Left hindlimb (tissue), 1 donor: ENCODE measurements at regions not wholly inside any gene's neighbourhood (a gene's known extent, or its start where the extent isn't known, plus 50 kb on each side); places are given as distances from the start of the nearest gene placed in this dataset.
"Not testable (repeated sequence)": the region's sequence is repeated elsewhere in the genome, so short reads cannot be mapped to it uniquely, and the experiment has no call there.

Experiments used
- DNase-seq: peaks from one replicate; pipeline ENCODE4 v3.0.0-alpha.2; 2018

DNA sequence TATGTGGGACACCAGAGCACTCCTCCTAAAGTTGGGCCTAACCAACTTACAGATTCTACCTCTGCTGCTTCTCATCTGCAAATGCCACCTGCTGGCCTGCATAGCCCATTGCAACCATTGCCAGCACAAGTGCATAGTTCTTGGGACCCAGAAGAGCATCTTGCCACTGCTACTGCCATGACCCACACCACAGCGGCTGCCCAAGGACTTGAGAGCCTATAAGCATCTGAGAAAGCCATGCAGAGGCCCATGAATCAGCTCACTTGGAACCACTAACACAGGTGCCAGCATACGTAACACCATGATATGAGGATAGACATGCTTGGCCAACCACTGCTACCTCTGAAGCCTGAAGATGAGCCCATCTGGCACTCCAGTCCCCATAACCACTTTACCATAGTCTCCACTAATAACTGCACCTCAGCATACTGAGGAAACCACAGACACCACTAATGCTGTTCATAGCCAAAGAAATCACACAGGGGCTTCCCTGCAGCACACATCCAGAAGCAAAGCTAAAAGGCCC, 258.1 kb upstream of the AGTR2 start:
- DNase-seq: no peak

DNA sequence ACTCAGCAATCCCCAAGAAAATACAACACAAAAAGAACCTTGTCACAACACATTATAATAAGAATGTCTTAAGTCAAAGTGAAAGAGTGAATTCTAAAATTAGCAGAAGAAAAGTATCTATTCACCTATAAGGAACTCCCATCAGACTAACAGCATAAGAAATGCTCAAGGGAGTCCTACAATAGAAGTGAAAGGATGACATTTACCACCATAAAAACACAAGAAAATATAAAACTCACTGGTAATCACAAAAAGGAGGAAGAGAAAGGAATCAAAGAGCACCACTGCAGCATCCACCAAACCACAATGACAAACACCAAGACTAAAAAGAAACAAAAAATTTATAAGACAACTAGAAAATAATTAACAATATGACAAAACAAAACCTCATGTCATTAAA, 257.0 kb upstream of the AGTR2 start:
- DNase-seq: no peak

DNA sequence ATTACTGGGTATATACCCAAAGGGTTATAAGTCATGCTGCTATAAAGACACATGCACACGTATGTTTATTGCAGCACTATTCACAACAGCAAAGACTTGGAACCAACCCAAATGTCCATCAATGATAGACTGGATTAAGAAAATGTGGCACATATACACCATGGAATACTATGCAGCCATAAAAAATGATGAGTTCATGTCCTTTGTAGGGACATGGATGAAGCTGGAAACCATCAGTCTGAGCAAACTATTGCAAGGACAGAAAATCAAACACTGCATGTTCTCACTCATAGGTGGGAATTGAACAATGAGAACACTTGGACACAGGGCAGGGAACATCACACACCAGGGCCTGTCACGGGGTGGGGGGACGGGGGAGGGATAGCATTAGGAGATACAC, 254.9 kb upstream of the AGTR2 start:
- DNase-seq: not testable (repeated sequence)

DNA sequence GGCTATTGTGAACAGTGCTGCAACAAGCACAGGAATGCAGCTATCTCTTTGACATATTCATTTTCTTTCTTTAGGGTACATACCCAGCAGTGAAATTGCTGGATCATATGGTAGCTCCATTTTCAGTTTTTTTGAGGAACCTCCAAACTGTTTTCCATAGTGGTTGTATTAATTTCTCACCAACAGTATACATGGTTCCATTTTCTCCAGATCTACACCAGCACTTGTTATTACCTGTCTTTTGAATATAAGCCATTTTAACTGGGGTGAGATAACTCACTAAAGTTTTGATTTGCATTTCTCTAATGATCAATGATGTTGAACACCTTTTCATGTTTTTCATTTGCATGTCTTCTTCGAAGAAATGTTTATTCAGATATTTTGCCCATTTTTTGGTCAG, 241.1 kb upstream of the AGTR2 start:
- no peak for DNase-seq

DNA sequence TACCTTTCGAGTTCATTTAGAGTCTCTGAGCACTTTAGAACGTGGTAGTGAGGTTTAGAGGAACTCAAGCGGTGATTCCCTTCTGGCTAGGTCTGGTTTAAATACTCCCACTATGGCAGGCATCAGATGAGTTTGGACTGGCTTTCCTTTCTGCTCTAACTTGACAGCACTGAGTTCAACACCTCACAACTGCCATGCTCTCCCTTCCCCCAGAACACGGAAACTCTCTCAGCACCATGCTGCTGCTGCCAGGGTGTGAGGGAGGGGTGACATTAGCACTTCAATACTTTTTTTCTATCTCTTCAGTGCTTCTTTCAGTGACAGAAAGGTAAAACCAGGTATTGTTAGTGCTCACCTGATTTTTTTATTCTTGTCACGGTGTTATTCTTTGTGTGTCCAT, 234.5 kb upstream of the AGTR2 start:
- DNase-seq: no peak

DNA sequence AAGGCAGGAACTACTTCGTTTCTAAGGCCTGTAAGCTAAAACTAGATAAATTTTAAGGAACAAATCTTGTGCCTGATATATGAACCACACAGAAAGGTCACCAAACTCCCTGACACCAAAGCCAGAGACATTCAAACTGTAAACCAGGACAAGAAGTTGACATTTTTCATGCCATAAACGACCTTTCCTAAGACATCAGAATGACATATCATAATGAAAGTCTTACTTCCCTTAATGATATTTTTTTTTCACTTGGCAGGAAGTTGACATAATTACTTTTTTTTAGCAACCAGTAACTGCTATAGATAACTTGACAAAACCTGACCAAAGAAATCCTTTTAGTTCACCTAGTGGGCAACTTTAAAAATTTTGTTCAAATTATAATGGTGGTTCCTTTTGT, 231.5 kb upstream of the AGTR2 start:
- no peak for DNase-seq

DNA sequence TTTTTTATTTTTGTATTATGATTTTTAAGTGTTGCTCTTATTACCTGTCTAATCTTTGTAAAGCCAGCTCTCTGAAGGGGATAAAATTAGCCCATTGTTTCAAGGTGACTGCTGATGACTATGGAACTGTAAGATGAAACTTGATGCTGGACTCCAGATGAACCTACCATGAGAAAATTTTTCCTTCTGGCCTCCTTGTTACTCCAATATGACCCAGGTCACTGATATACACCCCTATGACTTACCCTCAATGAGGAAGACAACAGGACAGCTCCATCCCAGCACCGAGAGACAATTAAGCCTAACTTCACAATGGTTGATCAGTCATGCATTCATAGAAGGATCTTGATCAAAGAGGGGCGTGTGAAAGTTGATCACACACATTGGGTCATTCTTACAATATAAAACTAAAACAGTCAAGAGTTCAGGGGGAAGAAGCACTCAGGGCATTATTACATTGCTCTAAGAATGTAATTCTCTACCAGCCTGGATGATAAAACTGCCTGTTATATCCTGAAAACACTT, 230.8 kb upstream of the AGTR2 start:
- no peak for DNase-seq

DNA sequence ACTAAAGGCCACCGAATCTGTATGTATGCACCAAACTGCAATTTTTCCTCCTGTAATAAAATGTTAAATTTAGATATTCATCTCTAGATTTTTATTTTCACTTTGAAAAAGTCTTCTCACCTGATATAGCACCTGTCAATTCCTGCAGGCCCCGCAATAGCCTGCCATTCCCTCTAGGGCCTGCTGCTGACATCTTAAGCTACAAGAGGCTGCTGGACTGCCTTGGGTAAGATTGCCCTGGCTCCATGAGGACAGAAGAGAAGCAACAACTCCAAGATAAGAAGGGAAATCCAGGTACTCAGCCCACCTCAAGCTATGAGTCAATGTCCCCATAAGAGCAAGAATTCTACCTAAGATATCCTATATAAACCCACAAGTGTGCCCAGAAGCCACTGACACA, 230.2 kb upstream of the AGTR2 start:
- no peak for DNase-seq

DNA sequence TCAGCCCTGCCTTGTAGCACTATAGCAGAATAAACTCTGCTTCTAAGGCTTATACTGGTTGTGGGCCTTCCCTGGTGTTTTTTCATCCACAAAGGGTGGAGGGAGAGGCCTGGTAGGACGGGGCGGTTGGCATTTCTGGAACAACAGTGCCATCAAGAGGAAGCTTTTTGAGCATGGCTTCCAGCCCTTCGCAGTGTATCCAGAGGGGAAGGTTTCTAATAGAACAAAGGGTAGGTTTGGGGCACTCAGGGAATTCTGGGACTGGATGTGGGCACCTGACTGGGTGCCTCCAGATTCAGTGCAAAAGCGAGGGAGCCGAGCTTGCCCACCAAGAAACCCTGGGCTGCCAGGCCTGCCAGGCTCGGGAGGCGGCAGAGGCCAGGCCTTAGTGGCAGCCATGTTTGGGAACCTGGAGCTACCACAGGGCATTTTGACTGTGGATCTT, 229.6 kb upstream of the AGTR2 start:
- DNase-seq: no peak

DNA sequence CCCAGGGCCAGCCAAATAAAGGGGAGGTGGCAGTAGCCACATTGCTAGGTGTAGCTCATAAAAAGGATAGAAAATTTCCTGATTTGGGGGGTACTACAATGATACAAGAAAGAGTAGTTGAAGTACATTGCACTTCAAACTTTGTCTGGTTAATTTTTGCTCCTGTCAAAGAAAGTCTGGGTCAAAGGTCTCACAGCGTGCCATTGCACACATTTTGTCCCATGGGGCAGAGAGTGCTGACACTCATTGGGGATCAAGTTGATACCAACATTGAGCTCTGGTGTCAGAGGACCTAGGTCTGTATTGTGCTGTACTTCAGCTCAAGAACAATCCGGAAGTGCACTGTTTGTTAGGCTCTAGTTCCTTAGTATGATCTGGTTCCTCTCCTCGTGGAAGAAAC, 229.2 kb upstream of the AGTR2 start:
- DNase-seq: no peak

DNA sequence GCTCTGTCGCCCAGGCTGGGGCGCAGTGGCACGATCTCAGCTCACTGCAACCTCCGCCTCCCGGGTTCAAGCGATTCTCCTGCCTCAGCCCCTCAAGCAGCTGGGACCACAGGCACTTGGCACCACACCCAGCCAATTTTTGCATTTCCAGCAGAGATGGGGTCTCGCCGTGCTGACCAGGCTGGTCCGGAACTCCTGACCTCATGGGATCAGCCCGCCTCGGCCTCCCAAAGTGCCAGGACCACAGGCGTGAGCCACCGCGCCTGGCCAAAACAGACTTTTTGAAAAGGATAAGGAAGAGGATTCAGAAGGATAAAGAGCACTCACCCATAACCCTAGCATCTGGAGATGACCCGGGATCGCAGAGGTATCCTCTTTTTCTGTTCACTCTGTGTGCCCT, 224.5 kb upstream of the AGTR2 start:
- DNase-seq: no peak

DNA sequence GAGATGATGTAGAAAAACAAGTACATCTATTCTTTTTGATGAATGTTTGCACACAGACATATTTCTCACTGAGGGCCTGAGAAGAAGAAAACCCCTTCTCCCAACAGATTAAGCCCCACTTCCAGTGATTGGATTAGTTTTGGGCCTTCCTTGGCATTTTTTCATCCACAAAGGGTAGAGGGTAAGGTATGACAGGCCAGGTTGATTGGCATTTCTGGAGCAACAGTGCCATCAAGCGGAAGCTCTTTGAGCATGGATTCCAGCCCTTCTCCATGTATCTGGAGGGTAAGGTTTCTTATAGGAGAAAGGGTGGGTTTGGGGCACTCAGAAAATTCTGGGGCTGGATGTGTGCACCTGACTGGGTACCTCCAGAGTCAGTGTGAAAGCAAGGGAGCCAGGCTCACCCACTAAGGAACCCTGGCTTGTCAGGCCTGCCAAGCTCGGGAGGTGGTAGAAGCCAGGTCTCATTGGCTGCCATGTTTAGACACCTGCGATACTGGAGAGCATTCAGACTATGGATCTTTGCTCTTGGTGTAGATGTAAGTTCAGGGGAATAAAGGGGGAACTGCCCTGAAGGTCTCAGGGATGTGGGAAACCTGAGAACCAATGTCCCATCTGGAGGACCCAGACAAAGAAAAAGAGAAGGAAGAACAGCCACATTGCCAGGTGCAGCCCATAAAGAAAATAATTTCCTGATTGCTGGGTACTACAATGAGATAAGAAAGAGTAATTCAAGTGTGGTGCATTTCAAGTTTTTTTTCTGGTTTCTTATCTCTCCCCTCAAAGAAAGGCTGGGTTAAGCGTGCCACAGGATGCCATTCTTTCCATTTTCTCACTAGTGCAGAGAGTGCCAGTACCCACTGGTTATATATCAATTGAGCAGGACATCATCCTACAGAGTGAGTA, 222.3 kb upstream of the AGTR2 start:
- no peak for DNase-seq

DNA sequence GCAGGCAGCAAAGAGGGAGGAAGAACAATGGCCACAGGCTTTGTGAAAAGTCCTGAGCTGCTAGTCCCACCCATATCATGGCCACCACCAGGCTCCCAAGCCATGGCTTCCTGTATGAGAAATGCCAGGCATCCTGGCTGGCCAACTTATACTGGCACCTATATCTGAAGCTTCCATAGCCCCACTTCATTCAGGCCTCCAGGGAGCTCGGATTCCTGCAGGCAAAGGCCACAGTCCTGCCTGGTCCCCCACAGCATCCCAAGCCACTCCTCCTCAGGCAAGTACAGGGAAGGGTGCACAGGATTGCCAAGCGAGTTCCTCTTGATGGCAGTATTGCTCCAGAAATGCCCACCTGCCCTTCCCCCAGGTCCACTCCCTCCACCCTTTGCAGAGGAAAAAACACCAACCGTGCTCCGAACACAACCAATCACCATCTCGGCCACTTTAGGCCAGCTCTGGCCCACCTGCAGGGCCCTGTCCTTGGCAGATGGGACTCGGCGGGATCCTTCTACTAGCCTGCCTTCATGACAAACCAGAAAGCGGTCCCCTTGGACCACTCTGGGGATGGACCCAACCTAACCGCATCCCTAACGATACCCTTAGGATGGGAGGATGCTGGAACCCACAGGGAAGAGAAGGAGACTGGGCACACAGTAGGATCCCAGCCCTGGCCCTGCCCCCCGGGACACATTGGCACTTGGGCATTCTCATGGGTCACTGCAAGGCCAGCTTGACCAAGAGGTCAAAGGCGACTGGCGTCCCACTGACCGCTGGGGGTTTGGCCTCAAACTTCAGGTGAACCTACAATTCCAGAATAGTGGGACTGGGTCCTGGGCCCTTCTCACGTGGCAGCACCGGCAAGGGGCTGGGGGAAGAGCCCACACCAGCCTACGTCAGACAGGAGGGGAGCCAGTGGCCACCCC, 220.4 kb upstream of the AGTR2 start:
- no peak for DNase-seq

DNA sequence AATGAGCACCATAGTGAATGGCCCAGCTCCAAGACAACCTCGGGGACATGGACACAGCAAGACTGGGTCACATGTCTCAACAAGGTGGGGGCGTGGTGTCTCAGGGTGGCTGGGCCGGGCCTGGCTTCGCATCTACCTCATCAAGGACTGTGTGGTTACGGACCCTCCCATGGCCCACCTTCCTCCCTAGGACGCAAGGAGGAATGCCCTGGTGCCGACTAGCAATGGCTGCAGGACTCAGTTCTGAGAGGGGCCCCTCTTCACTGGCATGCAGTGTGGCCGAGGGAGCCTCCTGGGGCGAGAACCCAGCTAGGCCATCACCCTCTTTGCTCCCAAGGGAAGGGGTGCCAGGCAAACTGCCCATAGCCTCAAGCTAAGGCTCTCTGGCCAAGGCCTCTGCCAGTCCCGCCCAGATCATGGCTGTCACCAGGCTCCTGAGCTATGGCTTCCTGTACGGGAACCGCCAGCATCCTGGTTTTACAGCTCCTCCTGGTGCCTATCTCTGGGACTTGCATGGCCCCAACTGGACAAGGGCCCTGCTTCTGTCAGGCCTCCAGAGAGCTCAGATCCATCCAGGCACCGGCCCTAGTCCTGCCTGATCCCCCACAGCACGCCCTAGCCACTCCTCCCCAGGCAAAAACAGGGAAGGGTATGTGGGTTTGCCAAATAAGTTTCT, 218.0 kb upstream of the AGTR2 start:
- DNase-seq: no peak

DNA sequence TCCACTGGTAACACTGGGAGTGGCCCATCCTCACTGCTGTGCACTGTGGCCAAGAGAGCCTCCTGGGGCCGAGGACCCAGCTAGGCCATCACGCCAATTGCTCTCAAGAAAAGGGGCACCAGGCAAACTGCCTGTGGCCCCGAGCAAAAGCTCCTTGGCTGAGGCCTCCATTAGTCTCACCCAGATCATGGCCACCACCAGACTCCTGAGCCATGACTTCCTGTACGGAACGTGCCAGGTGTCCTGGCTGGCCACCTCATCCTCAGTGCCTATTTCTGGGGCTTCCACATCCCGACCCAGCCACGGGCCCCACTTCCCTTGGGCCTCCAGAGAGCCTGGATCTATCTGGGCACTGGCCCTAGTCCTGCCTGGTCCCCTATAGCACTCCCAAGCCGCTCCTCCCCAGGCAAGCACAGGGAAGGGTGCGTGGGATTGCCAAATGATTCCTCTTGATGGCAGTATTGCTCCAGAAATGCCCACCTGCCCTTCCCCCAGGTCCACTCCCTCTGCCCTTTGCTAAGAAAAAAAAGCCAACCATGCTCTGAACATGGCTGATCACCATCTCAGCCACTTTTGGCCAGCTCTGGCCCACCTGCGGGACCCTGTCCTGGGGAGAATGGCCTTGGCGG, 212.6 kb upstream of the AGTR2 start:
- no peak for DNase-seq

DNA sequence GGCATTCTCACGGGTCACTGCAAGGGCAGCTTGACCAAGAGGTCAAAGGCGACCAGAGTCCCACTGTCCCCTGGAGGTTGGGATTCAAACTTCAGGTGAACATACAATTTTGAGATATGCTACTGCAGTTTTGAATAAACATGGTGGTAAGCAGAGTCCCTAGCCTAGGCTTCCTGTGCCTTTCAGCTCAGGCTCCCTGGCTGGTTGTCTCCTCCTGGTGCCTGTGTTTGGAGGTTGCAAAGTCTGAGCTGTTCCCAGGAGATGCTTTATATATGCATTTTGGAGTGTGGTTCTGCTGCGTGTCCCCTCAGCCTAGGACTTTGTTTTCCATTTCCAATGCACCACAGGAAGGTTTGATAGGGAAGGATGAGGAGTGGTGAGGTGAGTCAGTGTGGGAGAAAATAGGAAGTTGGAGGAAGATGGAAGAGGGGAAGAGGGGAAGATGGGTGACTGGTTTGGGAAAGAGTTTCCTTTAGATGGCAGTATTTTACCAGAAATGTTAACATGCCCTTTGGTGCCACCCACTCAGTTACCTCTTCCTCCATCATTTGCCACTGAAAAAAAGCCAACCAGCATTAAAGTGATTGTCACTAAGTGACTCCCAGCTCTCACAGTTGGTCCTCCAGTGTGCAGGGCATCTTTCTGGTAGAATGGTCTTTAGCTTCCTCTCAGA, 211.7 kb upstream of the AGTR2 start:
- no peak for DNase-seq

DNA sequence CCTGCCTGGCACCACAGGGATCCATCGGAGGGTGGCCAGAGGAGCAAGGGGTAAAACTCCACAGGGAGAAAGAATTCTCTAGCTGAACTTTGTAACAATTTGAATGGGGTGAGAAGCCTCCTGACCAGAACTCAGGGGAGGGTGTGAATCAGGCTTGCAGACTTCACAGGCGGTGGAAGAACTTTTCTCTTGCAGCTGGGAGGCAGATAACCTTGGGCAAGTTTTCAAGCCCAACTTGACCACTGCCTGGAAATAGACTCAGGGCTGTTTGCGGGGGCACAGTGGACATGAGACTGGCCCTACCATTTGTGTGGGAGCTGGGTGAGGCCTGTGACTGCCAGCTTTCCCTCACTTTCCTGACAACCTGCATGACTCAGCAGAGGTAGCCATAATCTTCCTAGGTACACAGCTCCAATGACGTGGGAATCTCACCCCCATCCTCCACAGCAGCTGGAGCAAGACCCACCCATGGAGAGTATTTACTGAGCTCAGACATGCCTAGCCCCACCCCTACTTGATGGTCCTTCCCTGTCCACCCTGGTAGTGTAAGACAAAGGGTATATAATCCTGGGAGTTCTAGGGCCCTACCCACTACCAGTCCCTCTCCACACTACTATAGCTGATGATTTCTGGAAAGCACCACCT, 210.0 kb upstream of the AGTR2 start:
- DNase-seq: no peak

DNA sequence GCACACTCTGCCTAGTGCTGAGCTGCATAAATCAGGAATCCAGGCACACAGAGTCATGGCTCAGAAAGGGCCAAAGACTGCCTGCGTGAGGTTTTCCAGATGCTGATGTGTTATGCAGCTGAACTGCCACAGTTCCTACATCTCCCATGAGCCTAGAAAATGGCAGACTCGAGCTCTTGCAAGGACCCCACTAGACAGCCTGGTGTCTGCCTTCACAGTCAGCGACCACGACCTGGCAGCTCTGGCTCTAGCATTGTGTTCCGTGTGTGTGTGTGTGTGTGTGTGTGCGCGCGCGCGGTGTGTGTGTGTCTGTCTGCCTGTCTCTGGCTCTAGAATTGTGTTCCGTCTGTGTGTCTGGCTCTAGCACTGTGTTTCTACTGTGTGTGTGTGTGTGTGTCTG, 203.6 kb upstream of the AGTR2 start:
- no peak for DNase-seq

DNA sequence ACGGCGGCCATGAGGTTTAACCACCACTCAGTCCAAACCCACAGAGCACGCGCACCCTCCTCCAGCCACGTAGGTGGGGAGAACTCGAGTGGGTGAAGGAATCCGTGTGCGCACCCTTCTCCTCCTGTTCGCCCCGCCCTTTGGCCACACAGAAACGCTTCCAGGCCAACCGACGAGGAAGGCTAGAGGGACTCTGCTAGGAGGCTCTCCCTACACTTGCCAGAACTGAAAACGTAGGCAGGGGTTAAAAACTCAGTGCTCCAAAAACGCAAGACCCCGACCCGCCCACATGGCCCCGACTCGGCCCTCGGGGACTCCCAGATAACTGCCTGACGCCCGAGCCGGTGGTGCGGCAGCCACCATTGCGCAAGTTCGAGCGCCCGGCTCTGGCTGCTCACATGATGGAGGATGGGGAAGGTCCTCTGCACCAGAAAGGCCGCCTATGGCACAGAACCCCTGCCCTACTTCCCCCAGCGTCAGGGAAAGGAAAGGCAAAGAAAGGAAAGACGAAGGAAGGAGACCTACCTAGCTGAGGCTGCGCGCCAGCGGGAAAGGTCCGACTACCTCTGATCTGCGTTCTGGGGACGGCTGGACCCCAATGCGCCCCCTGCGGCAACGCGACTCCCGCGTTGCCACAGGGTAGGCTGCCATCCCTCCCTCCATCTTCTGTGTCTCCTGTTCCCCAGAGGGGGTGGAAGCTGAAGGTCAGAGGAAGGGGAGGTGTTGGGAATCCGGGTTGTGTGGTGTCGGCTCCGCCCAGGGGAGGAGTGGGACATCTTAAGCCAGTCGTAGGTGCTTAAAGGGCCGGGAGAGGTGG, 201.9 kb upstream of the AGTR2 start:
- DNase-seq: peak; percentile 54

DNA sequence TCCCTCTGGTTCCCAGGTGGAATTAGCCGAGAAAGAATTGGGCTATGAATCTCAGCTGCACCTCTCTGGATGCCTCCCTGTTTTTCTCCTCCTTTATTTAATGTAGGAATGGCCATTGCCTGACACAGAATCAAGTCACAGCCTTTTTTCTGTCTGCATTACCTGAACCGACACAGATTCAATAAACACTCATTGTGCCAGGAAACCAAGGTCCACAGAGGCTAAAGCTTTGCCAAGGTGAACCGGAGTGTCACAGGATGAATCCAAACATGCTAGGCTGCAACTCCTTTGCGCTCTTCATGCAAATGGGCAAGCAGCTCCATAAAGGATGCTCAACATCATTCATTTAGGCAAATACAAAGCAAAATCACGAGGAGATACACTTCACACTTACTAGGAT, 199.8 kb upstream of the AGTR2 start:
- DNase-seq: no peak
